Smooth muscle cell (in vitro differentiated cells): ENCODE measurements at regions not wholly inside any gene's neighbourhood (a gene's known extent, or its start where the extent isn't known, plus 50 kb on each side); places are given as distances from the start of the nearest gene placed in this dataset.

ENCODE experiments used
- DNase-seq: peaks from one replicate; lab custom pipeline; 2025; ENCODE audit not compliant: unreplicated experiment; lab: John Stamatoyannopoulos, UW
- H2AFZ ChIP-seq: fragments of 200-600 bp; sonication (generic); 2 replicates; pipeline ENCODE4 v1.6.0; 2016; ENCODE audit warnings: antibody characterized with exemption, low read depth, mild to moderate bottlenecking
- H3F3A ChIP-seq: fragments of 200-600 bp; sonication (generic); 2 replicates; pipeline ENCODE4 v1.6.0; 2017; ENCODE audit warnings: antibody characterized with exemption, low read depth
- H3K27ac ChIP-seq: fragments of 200-600 bp; sonication (generic); 2 replicates; pipeline ENCODE4 v1.5.1; 2016; ENCODE audit warnings: low read depth, mild to moderate bottlenecking
- H3K27me3 ChIP-seq: fragments of 200-600 bp; sonication (generic); 2 replicates; pipeline ENCODE4 v1.6.1; 2016; ENCODE audit warnings: low read depth, mild to moderate bottlenecking
- H3K36me3 ChIP-seq: fragments of 200-600 bp; sonication (generic); 2 replicates; pipeline ENCODE4 v1.5.1; 2016; ENCODE audit warnings: low read depth
- H3K4me1 ChIP-seq: fragments of 200-600 bp; sonication (generic); 2 replicates; pipeline ENCODE4 v1.5.1; 2016; ENCODE audit warnings: low read depth
- H3K4me2 ChIP-seq: fragments of 200-600 bp; sonication (generic); 2 replicates; pipeline ENCODE4 v1.6.0; 2016; ENCODE audit warnings: mild to moderate bottlenecking
- H3K4me3 ChIP-seq: fragments of 200-600 bp; sonication (generic); 2 replicates; pipeline ENCODE4 v1.5.1; 2016; ENCODE audit warnings: mild to moderate bottlenecking
- H3K79me2 ChIP-seq: fragments of 200-600 bp; sonication (generic); 2 replicates; pipeline ENCODE4 v1.6.0; 2016; ENCODE audit warnings: low read depth, mild to moderate bottlenecking
- H3K9ac ChIP-seq: fragments of 200-600 bp; sonication (generic); 2 replicates; pipeline ENCODE4 v1.6.0; 2016; ENCODE audit warnings: low read depth
- H3K9me3 ChIP-seq: fragments of 200-600 bp; sonication (generic); replicated peaks from 2 replicates; pipeline ENCODE4 v1.5.1; 2016; ENCODE audit warnings: low read depth
- H4K20me1 ChIP-seq: fragments of 200-600 bp; sonication (generic); 2 replicates; pipeline ENCODE4 v1.6.0; 2016; ENCODE audit warnings: low read depth
- CTCF ChIP-seq: fragments of 200-600 bp; sonication (generic); IDR thresholded peaks from 2 replicates; pipeline ENCODE4 v1.5.1; 2017; ENCODE audit warnings: borderline replicate concordance, mild to moderate bottlenecking, antibody characterized with exemption; ENCODE audit not compliant: insufficient read depth, poor library complexity, severe bottlenecking
- WGBS: methylation state at CpG from one replicate; pipeline ENCODE4 v1.1.7; 2016; ENCODE audit warnings: low lambda C conversion rate; 5-methylcytosine and 5-hydroxymethylcytosine counted together

GRCh38 chr6:41455410-41455809 is 90.8 kb upstream of the FOXP4 start:
- no peak overlapping the region for H3K4me2 ChIP-seq
- DNase-seq: no peak
- H4K20me1 ChIP-seq: no peaks in the 10 kb centered on the region
- no peak for TF ChIP-seq CTCF
- 89% methylated on average over 2 of the region's 2 CpGs for WGBS
- H2AFZ ChIP-seq: no peak overlapping the region
- H3K4me1 ChIP-seq: peaks cover 3% of the 10 kb centered on the region
- H3K27me3 ChIP-seq: no peaks in the 10 kb centered on the region
- H3K79me2 ChIP-seq: no peaks in the 10 kb centered on the region
- H3K9ac ChIP-seq: no peak overlapping the region
- H3F3A ChIP-seq: no peaks in the 10 kb centered on the region
- no peaks in the 10 kb centered on the region for H3K9me3 ChIP-seq
- no peak overlapping the region for H3K27ac ChIP-seq
- H3K36me3 ChIP-seq: no peaks in the 10 kb centered on the region
- H3K4me3 ChIP-seq: no peak overlapping the region

- Histone ChIP-seq H3K4me2 (no peak overlapping the region), H3K36me3 (no peaks in the 10 kb centered on the region), H3K27ac (no peak overlapping the region), H3K9me3 (no peaks in the 10 kb centered on the region), H2AFZ (no peak overlapping the region), H3K9ac (no peak overlapping the region), H3K79me2 (no peaks in the 10 kb centered on the region), H3K4me1 (peaks cover 3% of the 10 kb centered on the region), H3K4me3 (no peak overlapping the region), H3K27me3 (no peaks in the 10 kb centered on the region), H3F3A (no peaks in the 10 kb centered on the region), H4K20me1 (no peaks in the 10 kb centered on the region)
- no peak for DNase-seq
- no peak for TF ChIP-seq CTCF
- WGBS: 47% methylated on average over 4 of the region's 4 CpGs
Measured at GRCh38 chr6:41455818-41456217, 90.4 kb upstream of the FOXP4 start.

GRCh38 chr6:41457303-41457670 is 88.9 kb upstream of the FOXP4 start:
- Histone ChIP-seq H2AFZ (no peak overlapping the region), H3F3A (no peaks in the 10 kb centered on the region), H3K79me2 (no peaks in the 10 kb centered on the region), H3K27ac (no peak overlapping the region), H3K27me3 (no peaks in the 10 kb centered on the region), H3K9me3 (no peaks in the 10 kb centered on the region), H3K9ac (no peak overlapping the region), H3K4me2 (no peak overlapping the region), H3K4me3 (no peak overlapping the region), H3K4me1 (no peaks in the 10 kb centered on the region), H3K36me3 (no peaks in the 10 kb centered on the region), H4K20me1 (no peaks in the 10 kb centered on the region)
- no peak for TF ChIP-seq CTCF
- 86% methylated on average over 8 of the region's 8 CpGs for whole genome bisulfite sequencing
- no peak for DNase-seq

- H3K36me3 ChIP-seq: no peaks in the 10 kb centered on the region
- no peak overlapping the region for H3K27ac ChIP-seq
- H3K79me2 ChIP-seq: no peaks in the 10 kb centered on the region
- TF ChIP-seq CTCF: no peak
- no peak overlapping the region for H3K9ac ChIP-seq
- no peak overlapping the region for H2AFZ ChIP-seq
- no peaks in the 10 kb centered on the region for H3K4me1 ChIP-seq
- H3K4me2 ChIP-seq: no peak overlapping the region
- no peaks in the 10 kb centered on the region for H3F3A ChIP-seq
- H4K20me1 ChIP-seq: no peaks in the 10 kb centered on the region
- no peaks in the 10 kb centered on the region for H3K9me3 ChIP-seq
- no peaks in the 10 kb centered on the region for H3K27me3 ChIP-seq
- no peak overlapping the region for H3K4me3 ChIP-seq
- 92% methylated on average over 2 of the region's 2 CpGs for WGBS
- no peak for DNase-seq
Measured at GRCh38 chr6:41459738-41460137, 86.4 kb upstream of the FOXP4 start.
